GM12891 (cell line): ENCODE measurements at regions not wholly inside any gene's neighbourhood (a gene's known extent, or its start where the extent isn't known, plus 50 kb on each side); places are given as distances from the start of the nearest gene placed in this dataset.
"Not testable (repeated sequence)": the region's sequence is repeated elsewhere in the genome, so short reads cannot be mapped to it uniquely, and the experiment has no call there.

ENCODE experiments used
- DNase-seq: peaks from one replicate; pipeline ENCODE4 v3.0.0; 2011; ENCODE audit warnings: low spot score; ENCODE audit not compliant: insufficient read length
- FAIRE-seq: peaks from 2 replicates; lab custom pipeline; 2011; peaks lifted over from hg19 to GRCh38; lab: Jason Lieb, UNC
- PAX5 ChIP-seq: IDR thresholded peaks from 2 replicates; pipeline ENCODE4 v1.6.1; 2011; ENCODE audit warnings: low read length, moderate library complexity, mild to moderate bottlenecking; ENCODE audit not compliant: insufficient read depth, severe bottlenecking
- POLR2A ChIP-seq: IDR thresholded peaks from 2 replicates; pipeline ENCODE4 v1.6.1; 2011; ENCODE audit warnings: low read depth, low read length, control low read depth
- POLR2AphosphoS5 ChIP-seq: IDR thresholded peaks from 2 replicates; pipeline ENCODE4 v1.6.1; 2011; ENCODE audit warnings: low read depth, low read length, control low read depth
- POU2F2 ChIP-seq: IDR thresholded peaks from 2 replicates; pipeline ENCODE4 v1.6.1; 2011; ENCODE audit warnings: low read depth, mild to moderate bottlenecking, control low read depth, low read length, moderate library complexity
- SPI1 ChIP-seq: IDR thresholded peaks from 2 replicates; pipeline ENCODE4 v1.6.1; 2011; ENCODE audit warnings: low read depth, low read length, control low read depth
- TAF1 ChIP-seq: IDR thresholded peaks from 2 replicates; pipeline ENCODE4 v1.6.1; 2011; ENCODE audit warnings: low read depth, low read length, control low read depth

GRCh38 chr13:74259641-74260040, 125.4 kb upstream of the KLF12 start:
- TF ChIP-seq PAX5 (no peak), TAF1 (no peak), POLR2A (no peak), POLR2AphosphoS5 (no peak), SPI1 (no peak), POU2F2 (no peak)
- FAIRE-seq = no peak
- DNase-seq = no peak

- TF ChIP-seq POLR2A (no peak), TAF1 (no peak)
- FAIRE-seq (no peak), DNase-seq (no peak)
Measured at GRCh38 chr13:74258961-74259360, 124.8 kb upstream of the KLF12 start.

GRCh38 chr13:74256969-74257368, 122.8 kb upstream of the KLF12 start:
- DNase-seq (no peak), FAIRE-seq (no peak)
- TF ChIP-seq TAF1 (no peak), PAX5 (no peak), POLR2AphosphoS5 (no peak), POLR2A (no peak), SPI1 (no peak), POU2F2 (no peak)

- no peak for FAIRE-seq
- no peak for TF ChIP-seq SPI1
- no peak for TF ChIP-seq POU2F2
- TF ChIP-seq POLR2A = no peak
- no peak for TF ChIP-seq TAF1
- no peak for TF ChIP-seq POLR2AphosphoS5
- no peak for TF ChIP-seq PAX5
Measured at GRCh38 chr13:74253161-74253560, 119.0 kb upstream of the KLF12 start.

GRCh38 chr13:74251778-74252519, 117.7 kb upstream of the KLF12 start:
- TF ChIP-seq TAF1 (no peak), SPI1 (no peak), POLR2AphosphoS5 (no peak), POU2F2 (no peak), PAX5 (no peak), POLR2A (no peak)
- DNase-seq = no peak
- no peak for FAIRE-seq

More at GRCh38 chr13:74253161-74253560, 119.0 kb upstream of the KLF12 start:
- no peak for DNase-seq

- TF ChIP-seq POLR2AphosphoS5 = no peak
- no peak for TF ChIP-seq POU2F2
- no peak for TF ChIP-seq POLR2A
- no peak for TF ChIP-seq PAX5
- no peak for TF ChIP-seq TAF1
- TF ChIP-seq SPI1 = no peak
- FAIRE-seq (no peak), DNase-seq (no peak)
Measured at GRCh38 chr13:74250738-74251190, 116.6 kb upstream of the KLF12 start.

- FAIRE-seq = no peak
- TF ChIP-seq POLR2AphosphoS5 (no peak), POLR2A (no peak), POU2F2 (no peak), SPI1 (no peak), TAF1 (no peak), PAX5 (no peak)
- no peak for DNase-seq
Measured at GRCh38 chr13:74248477-74248876, 114.3 kb upstream of the KLF12 start.

- no peak for TF ChIP-seq SPI1
- no peak for FAIRE-seq
- no peak for DNase-seq
Measured at GRCh38 chr13:74246487-74246886, 112.3 kb upstream of the KLF12 start.

GRCh38 chr13:74243637-74244526, 109.7 kb upstream of the KLF12 start:
- TF ChIP-seq SPI1 (no peak), PAX5 (no peak), POLR2A (no peak), POU2F2 (no peak), TAF1 (no peak), POLR2AphosphoS5 (no peak)
- DNase-seq = no peak
- FAIRE-seq = no peak

GRCh38 chr13:74241343-74241742, 107.1 kb upstream of the KLF12 start:
- not testable (repeated sequence) for DNase-seq, FAIRE-seq
